ENCODE measurements at regions not wholly inside any gene's neighbourhood (a gene's known extent, or its start where the extent isn't known, plus 50 kb on each side); places are given as distances from the start of the nearest gene placed in this dataset.

DNA sequence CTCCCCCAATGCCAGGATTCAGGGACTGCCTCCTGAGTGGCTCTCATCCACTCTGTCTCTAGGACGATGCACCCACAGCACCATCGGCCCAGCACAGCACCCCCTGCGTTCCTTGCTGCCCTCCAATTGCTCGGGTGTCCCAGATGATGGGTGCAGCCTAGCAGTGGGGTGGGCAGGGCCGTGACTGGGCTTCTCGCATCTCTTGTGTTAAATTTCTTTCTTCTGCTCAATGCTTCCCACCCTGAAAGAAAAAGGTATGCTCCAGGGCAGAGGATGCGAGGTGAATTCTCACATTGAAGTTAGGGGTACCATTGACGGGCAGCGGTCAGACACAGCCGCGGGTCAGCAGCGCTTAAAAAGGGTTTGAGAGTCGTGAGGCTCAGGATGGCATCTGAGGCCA is 232.4 kb upstream of the SGCG start:
- Histone ChIP-seq H3K9me2 (ENCODE audit: insufficient read depth) (no peaks in the 10 kb centered on the region), H3K36me3 (ENCODE audit: control insufficient read depth in 1 of 2, insufficient read depth in 2 of 2, low read length in 2 of 2) (no peaks in the 10 kb centered on the region), H3K4me2 (ENCODE audit: low read length) (no peak overlapping the region), H2AFZ (ENCODE audit: low read depth, low read length, poor library complexity, severe bottlenecking) (no peak overlapping the region), H3K4me3 (replicated peaks in 1 of 2; ENCODE audit: low read depth in 1 of 2, low read length in 2 of 2) (no peak overlapping the region), H3K9me3 (ENCODE audit: control insufficient read depth in 1 of 2, insufficient read depth in 1 of 2, low read depth in 1 of 2, low read length in 2 of 2) (0 out of 4 replicates have a peak, but pooled peaks cover 4% of the 10 kb centered on the region in 2 experiments), H3K27ac (ENCODE audit: low read depth, low read length) (no peak overlapping the region), H3K27me3 (ENCODE audit: insufficient read depth, low read length) (no peaks in the 10 kb centered on the region), H3K79me2 (ENCODE audit: insufficient read depth, low read length) (no peaks in the 10 kb centered on the region), H3K9ac (ENCODE audit: low read length) (no peak overlapping the region), H3K4me1 (ENCODE audit: control insufficient read depth in 1 of 2, insufficient read depth in 2 of 2, low read length in 2 of 2) (no peaks in the 10 kb centered on the region), H4K20me1 (ENCODE audit: insufficient read depth) (no peaks in the 10 kb centered on the region)
- DNase-seq (ENCODE audit: low read depth, low spot score) (no peak), ATAC-seq (no peak)
- CTCF ChIA-PET = no interaction called here
- intact Hi-C loops (cut with micrococcal nuclease) = loop anchor here (10.0 kb wide), 2 partner anchors 76 to 226 kb away; no protein-coding TSS in a partner anchor
- TF ChIP-seq TCF7L2 (IDR thresholded peaks at IDR 0.05; ENCODE audit: borderline replicate concordance, extremely low read depth, insufficient read depth, insufficient read length) (no peak), ELF1 (IDR thresholded peaks at IDR 0.05; ENCODE audit: borderline replicate concordance, low read depth) (no peak), JUND (IDR thresholded peaks at IDR 0.05) (no peak), EGR1 (IDR thresholded peaks at IDR 0.05; ENCODE audit: low read depth) (no peak), REST (IDR thresholded peaks at IDR 0.05; ENCODE audit: low read depth) (no peak), MAX (IDR thresholded peaks at IDR 0.05) (no peak), CBX3 (IDR thresholded peaks at IDR 0.05; ENCODE audit: low read depth) (no peak), SP1 (IDR thresholded peaks at IDR 0.05; ENCODE audit: low read depth) (no peak), ZFX (IDR thresholded peaks at IDR 0.05) (no peak), FOSL1 (IDR thresholded peaks at IDR 0.05; ENCODE audit: low read depth) (no peak), EZH2phosphoT487 (IDR thresholded peaks at IDR 0.05; ENCODE audit: borderline replicate concordance) (no peak), ATF3 (IDR thresholded peaks at IDR 0.05) (no peak), SRF (IDR thresholded peaks at IDR 0.05; ENCODE audit: low read depth) (no peak), POLR2A (IDR thresholded peaks at IDR 0.05; ENCODE audit: borderline replicate concordance, extremely low read depth, insufficient read depth, insufficient read length) (no peak), RAD21 (IDR thresholded peaks at IDR 0.05; ENCODE audit: low read depth) (no peak)
- TF ChIP-seq, protein P1, sequence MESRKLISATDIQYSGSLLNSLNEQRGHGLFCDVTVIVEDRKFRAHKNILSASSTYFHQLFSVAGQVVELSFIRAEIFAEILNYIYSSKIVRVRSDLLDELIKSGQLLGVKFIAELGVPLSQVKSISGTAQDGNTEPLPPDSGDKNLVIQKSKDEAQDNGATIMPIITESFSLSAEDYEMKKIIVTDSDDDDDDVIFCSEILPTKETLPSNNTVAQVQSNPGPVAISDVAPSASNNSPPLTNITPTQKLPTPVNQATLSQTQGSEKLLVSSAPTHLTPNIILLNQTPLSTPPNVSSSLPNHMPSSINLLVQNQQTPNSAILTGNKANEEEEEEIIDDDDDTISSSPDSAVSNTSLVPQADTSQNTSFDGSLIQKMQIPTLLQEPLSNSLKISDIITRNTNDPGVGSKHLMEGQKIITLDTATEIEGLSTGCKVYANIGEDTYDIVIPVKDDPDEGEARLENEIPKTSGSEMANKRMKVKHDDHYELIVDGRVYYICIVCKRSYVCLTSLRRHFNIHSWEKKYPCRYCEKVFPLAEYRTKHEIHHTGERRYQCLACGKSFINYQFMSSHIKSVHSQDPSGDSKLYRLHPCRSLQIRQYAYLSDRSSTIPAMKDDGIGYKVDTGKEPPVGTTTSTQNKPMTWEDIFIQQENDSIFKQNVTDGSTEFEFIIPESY (IDR thresholded peaks at IDR 0.05; ENCODE audit: extremely low read depth, insufficient replicate concordance, low read length) = no peak
- TF ChIP-seq, protein P2, sequence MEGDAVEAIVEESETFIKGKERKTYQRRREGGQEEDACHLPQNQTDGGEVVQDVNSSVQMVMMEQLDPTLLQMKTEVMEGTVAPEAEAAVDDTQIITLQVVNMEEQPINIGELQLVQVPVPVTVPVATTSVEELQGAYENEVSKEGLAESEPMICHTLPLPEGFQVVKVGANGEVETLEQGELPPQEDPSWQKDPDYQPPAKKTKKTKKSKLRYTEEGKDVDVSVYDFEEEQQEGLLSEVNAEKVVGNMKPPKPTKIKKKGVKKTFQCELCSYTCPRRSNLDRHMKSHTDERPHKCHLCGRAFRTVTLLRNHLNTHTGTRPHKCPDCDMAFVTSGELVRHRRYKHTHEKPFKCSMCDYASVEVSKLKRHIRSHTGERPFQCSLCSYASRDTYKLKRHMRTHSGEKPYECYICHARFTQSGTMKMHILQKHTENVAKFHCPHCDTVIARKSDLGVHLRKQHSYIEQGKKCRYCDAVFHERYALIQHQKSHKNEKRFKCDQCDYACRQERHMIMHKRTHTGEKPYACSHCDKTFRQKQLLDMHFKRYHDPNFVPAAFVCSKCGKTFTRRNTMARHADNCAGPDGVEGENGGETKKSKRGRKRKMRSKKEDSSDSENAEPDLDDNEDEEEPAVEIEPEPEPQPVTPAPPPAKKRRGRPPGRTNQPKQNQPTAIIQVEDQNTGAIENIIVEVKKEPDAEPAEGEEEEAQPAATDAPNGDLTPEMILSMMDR (IDR thresholded peaks at IDR 0.05 in 2 of 3, conservative IDR thresholded peaks at IDR 0.05 in 1 of 3; ENCODE audit: borderline replicate concordance in 1 of 3, insufficient read depth in 1 of 3, low read depth in 2 of 3, low read length in 2 of 3) = no peak
- BruUV-seq (replicated peaks) = no TSS peak
- RAD21 ChIA-PET (ENCODE audit: low non-redundant PET in 1 of 2, low total read pairs in 2 of 2, uncharacterized antibody in 2 of 2, unreplicated experiment in 2 of 2) = no interaction called here
- POLR2A ChIA-PET = no interaction called here

Data from HCT116 (cell line).